ENCODE measurements at regions not wholly inside any gene's neighbourhood (a gene's known extent, or its start where the extent isn't known, plus 50 kb on each side); places are given as distances from the start of the nearest gene placed in this dataset.

- no peak for ATAC-seq
- ChIA-PET POLR2A (no interaction called here), CTCF (ENCODE audit: low intra/inter-chr PET ratio) (no interaction called here)
- WGBS (ENCODE audit: insufficient coverage, low coverage, missing lambda C conversion rate), result 0% methylated on average over 3 of the region's 3 CpGs
- no peak overlapping the region for H3K4me2 ChIP-seq (ENCODE audit: insufficient read depth, low read length)
- TF ChIP-seq ZNF121 (CRISPR knock-in tag; conservative IDR thresholded peaks at IDR 0.05) (no peak), NELFE (IDR thresholded peaks at IDR 0.05; ENCODE audit: insufficient read depth, insufficient read length) (no peak), TEAD2 (tag; IDR thresholded peaks at IDR 0.05) (no peak), ZNF717 (CRISPR knock-in tag; IDR thresholded peaks at IDR 0.05) (no peak), HLTF (IDR thresholded peaks at IDR 0.05) (no peak), RBBP5 (IDR thresholded peaks at IDR 0.05; ENCODE audit: borderline replicate concordance, insufficient read depth, low read length, poor library complexity, severe bottlenecking) (no peak), CTCFL (IDR thresholded peaks at IDR 0.05; ENCODE audit: borderline replicate concordance, insufficient read depth, low read depth, low read length, poor library complexity, severe bottlenecking) (no peak), RB1 (IDR thresholded peaks at IDR 0.05; ENCODE audit: low read depth) (no peak), TSC22D4 (tag; IDR thresholded peaks at IDR 0.05) (no peak), TEAD4 (IDR thresholded peaks at IDR 0.05; ENCODE audit: low read length) (no peak), TEAD4 (CRISPR knock-in tag; IDR thresholded peaks at IDR 0.05; ENCODE audit: borderline replicate concordance) (no peak)
- no peak overlapping the region for H3K4me3 ChIP-seq
- H3K9me1 ChIP-seq (ENCODE audit: control insufficient read depth, insufficient read depth, low read length), result no peaks in the 10 kb centered on the region
- H3K4me1 ChIP-seq (replicated peaks in 1 of 2; ENCODE audit: control insufficient read depth in 2 of 2, insufficient read depth in 2 of 2, low read length in 2 of 2), result no peaks in the 10 kb centered on the region
- intact Hi-C loops (cut with micrococcal nuclease), result no loop called here
- no peak for DNase-seq (ENCODE audit: extremely low read depth in 1 of 4, low spot score in 3 of 4)
- FAIRE-seq, result no peak
- no peaks in the 10 kb centered on the region for H3K79me2 ChIP-seq (ENCODE audit: control insufficient read depth, insufficient read depth, low read length)
- no peaks in the 10 kb centered on the region for H3K36me3 ChIP-seq (ENCODE audit: control insufficient read depth, insufficient read depth, low read length)
- no TSS peak for BruUV-seq (replicated peaks)
- H3K27me3 ChIP-seq (ENCODE audit: control insufficient read depth in 2 of 2, insufficient read depth in 2 of 2, low read length in 2 of 2), result no peaks in the 10 kb centered on the region
- no peaks in the 10 kb centered on the region for H4K20me1 ChIP-seq (replicated peaks; ENCODE audit: control insufficient read depth, insufficient read depth, low read length)
- H3K27ac ChIP-seq (ENCODE audit: extremely low read depth, low read depth, low read length), result no peak overlapping the region
- no peak overlapping the region for H2AFZ ChIP-seq (ENCODE audit: low read depth, low read length)
- no peaks in the 10 kb centered on the region for H3K9me3 ChIP-seq (replicated peaks; ENCODE audit: control insufficient read depth, insufficient read depth, low read depth, low read length)
- no peak overlapping the region for H3K9ac ChIP-seq (ENCODE audit: insufficient read depth in 1 of 2, low read depth in 2 of 2, low read length in 2 of 2)
- in situ Hi-C loops (cut with MboI), result no loop called here
These were observed 336.4 kb upstream of the NAV3 start for GRCh38 chr12:77494296-77494695.
